Mucosa of descending colon (tissue), 3 donors: ENCODE measurements at regions not wholly inside any gene's neighbourhood (a gene's known extent, or its start where the extent isn't known, plus 50 kb on each side); places are given as distances from the start of the nearest gene placed in this dataset.

Experiments used
- ATAC-seq: fragments of 200-7000 bp; cut with Tn5 transposase; one replicate; pipeline ENCODE4 v1.9.1; 2020; ENCODE audit warnings: mild to moderate bottlenecking, moderate library complexity
- DNase-seq, 3 donors: peaks; one replicate each; pipeline ENCODE4 v3.0.0-alpha.2; 2020
- H3K36me3 ChIP-seq: fragments of 200-600 bp; one replicate; pipeline ENCODE4 v1.8.0; 2021; ENCODE audit warnings: low read depth, mild to moderate bottlenecking
- H3K4me1 ChIP-seq: fragments of 200-600 bp; one replicate; pipeline ENCODE4 v1.8.0; 2021; ENCODE audit warnings: low read depth, mild to moderate bottlenecking
- H3K4me3 ChIP-seq: fragments of 200-600 bp; one replicate; pipeline ENCODE4 v1.8.0; 2021; ENCODE audit warnings: mild to moderate bottlenecking
- H3K9me3 ChIP-seq: fragments of 200-600 bp; one replicate; pipeline ENCODE4 v1.8.0; 2021; ENCODE audit warnings: mild to moderate bottlenecking
- CTCF ChIP-seq: fragments of 200-600 bp; IDR thresholded peaks from one replicate; pipeline ENCODE4 v1.8.0; 2022; ENCODE audit warnings: antibody characterized with exemption, mild to moderate bottlenecking
- intact Hi-C, 2 donors: fragments of 100-400 bp; cut with DNase I in 1 of 2; cut with micrococcal nuclease in 1 of 2; formaldehyde crosslinking; loops; one replicate each; pipeline versions ENCODE4 v1.11.0 to v1.11.1; 2022; cut with DNase I, micrococcal nuclease
- donor health status: DM: no; HTN: no; CAD: no; lungs with moderate emphysema.
- donor health status: DM: no; HTN: no; CAD: no.
- donor health status: DM: no; HTN: yes; CAD: no.

- ATAC-seq (peak; percentile 48), DNase-seq (no peak)
- Histone ChIP-seq H3K4me1 (peaks cover 4% of the 10 kb centered on the region), H3K36me3 (no peaks in the 10 kb centered on the region), H3K9me3 (no peaks in the 10 kb centered on the region), H3K4me3 (no peak overlapping the region)
- no peak for TF ChIP-seq CTCF
- intact Hi-C loops: no loop called here
Observed at GRCh38 chr18:46333431-46334135, 229.4 kb downstream of the HAUS1 start.

GRCh38 chr18:46334868-46335281 is 230.7 kb downstream of the HAUS1 start:
- ATAC-seq: no peak
- no peak for TF ChIP-seq CTCF
- peaks cover 4% of the 10 kb centered on the region for H3K4me1 ChIP-seq
- DNase-seq: no peak
- H3K36me3 ChIP-seq: no peaks in the 10 kb centered on the region
- intact Hi-C loops: no loop called here
- H3K9me3 ChIP-seq: no peaks in the 10 kb centered on the region
- H3K4me3 ChIP-seq: no peak overlapping the region

- DNase-seq (no peak), ATAC-seq (no peak)
- TF ChIP-seq CTCF: no peak
Observed at GRCh38 chr18:46335534-46336101, 231.4 kb downstream of the HAUS1 start.

GRCh38 chr18:46336278-46337111 is 232.3 kb downstream of the HAUS1 start:
- H3K4me1 ChIP-seq: peaks cover 4% of the 10 kb centered on the region
- intact Hi-C loops: no loop called here
- no peak overlapping the region for H3K4me3 ChIP-seq
- TF ChIP-seq CTCF: no peak
- no peaks in the 10 kb centered on the region for H3K9me3 ChIP-seq
- no peaks in the 10 kb centered on the region for H3K36me3 ChIP-seq
- DNase-seq (no peak), ATAC-seq (no peak)

More at GRCh38 chr18:46335534-46336101, 231.4 kb downstream of the HAUS1 start:
- H3K9me3 ChIP-seq: no peaks in the 10 kb centered on the region
- H3K36me3 ChIP-seq: no peaks in the 10 kb centered on the region
- H3K4me1 ChIP-seq: peaks cover 4% of the 10 kb centered on the region
- intact Hi-C loops: no loop called here
- no peak overlapping the region for H3K4me3 ChIP-seq

- DNase-seq (no peak), ATAC-seq (no peak)
- H3K36me3 ChIP-seq: no peaks in the 10 kb centered on the region
- no peaks in the 10 kb centered on the region for H3K9me3 ChIP-seq
- H3K4me3 ChIP-seq: no peak overlapping the region
- TF ChIP-seq CTCF: no peak
- peaks cover 4% of the 10 kb centered on the region for H3K4me1 ChIP-seq
- intact Hi-C loops: no loop called here
Observed at GRCh38 chr18:46337271-46337670, 233.1 kb downstream of the HAUS1 start.
